HepG2 (cell line): ENCODE measurements at regions not wholly inside any gene's neighbourhood (a gene's known extent, or its start where the extent isn't known, plus 50 kb on each side); places are given as distances from the start of the nearest gene placed in this dataset.

Experiments
- ATAC-seq: fragments of 200-7000 bp; cut with Tn5 transposase; 3 replicates; pipeline ENCODE4 v1.9.1; 2020; ENCODE audit warnings: mild to moderate bottlenecking, moderate library complexity
- BruUV-seq: library from RNA; stranded (reverse); fragments of 400-500 nt; replicated peaks from 2 replicates; lab custom pipeline; 2021; lab: Mats Ljungman, UMichigan
- CTCF ChIA-PET: fragments of 300-600 bp; formaldehyde crosslinking; extraction: SDS; loops from one replicate; lab custom pipeline; 2021; ENCODE audit warnings: low total read pairs, inconsistent platforms, low intra/inter-chr PET ratio; lab: Yijun Ruan, JAX
- POLR2A ChIA-PET: fragments of 350-600 bp; sonication (Branson Sonifier 250); formaldehyde crosslinking; loops from one replicate; lab custom pipeline; 2020; ENCODE audit warnings: antibody characterized with exemption, inconsistent platforms; lab: Yijun Ruan, JAX
- DNase-seq: peaks from one replicate; pipeline ENCODE4 v3.0.0-alpha.2; 2015; ENCODE audit warnings: low spot score
- FAIRE-seq: peaks from 3 replicates; lab custom pipeline; 2011; peaks lifted over from hg19 to GRCh38; lab: Jason Lieb, UNC
- H2AFZ ChIP-seq: one replicate; pipeline ENCODE4 v1.6.1; 2011; ENCODE audit warnings: low read length, inconsistent platforms
- H3K27ac ChIP-seq: fragments of 300-600 bp; 3 replicates; pipeline ENCODE4 v1.8.0; 2011; ENCODE audit warnings: mixed run types, mild to moderate bottlenecking, mixed read lengths, low read length, inconsistent platforms; ENCODE audit not compliant: insufficient read depth; ENCODE audit errors: extremely low read length
- H3K27me3 ChIP-seq, 2 experiments: fragments of 200-600 bp in 1 of 2; 2 replicates in 1 of 2; 3 replicates in 1 of 2; pipeline versions ENCODE4 v1.6.0 to v1.8.0; 2011; ENCODE audit warnings: low read length in 2 of 2, mild to moderate bottlenecking in 2 of 2, moderate library complexity in 2 of 2, inconsistent platforms in 1 of 2; ENCODE audit not compliant: insufficient read depth in 2 of 2, control insufficient read depth in 1 of 2
- H3K36me3 ChIP-seq, 2 experiments: fragments of 200-600 bp in 1 of 2; replicated peaks in 1 of 2; 2 replicates in 1 of 2; 3 replicates in 1 of 2; pipeline versions ENCODE4 v1.5.1 to v1.8.0; 2011; ENCODE audit warnings: low read length in 2 of 2, inconsistent platforms in 1 of 2; ENCODE audit not compliant: insufficient read depth in 2 of 2, control insufficient read depth in 1 of 2
- H3K4me1 ChIP-seq: 2 replicates; pipeline ENCODE4 v1.5.1; 2012; ENCODE audit warnings: low read length, inconsistent platforms; ENCODE audit not compliant: insufficient read depth
- H3K4me2 ChIP-seq: 2 replicates; pipeline ENCODE4 v1.6.0; 2011; ENCODE audit warnings: low read depth, low read length, inconsistent platforms
- H3K4me3 ChIP-seq, 3 experiments: fragments of 200-600 bp in 1 of 3; sonication (generic), shearing (Covaris generic) in 1 of 3; replicated peaks in 1 of 3; 2 replicates each; pipeline ENCODE4 v1.5.1; 2011 to 2016; ENCODE audit warnings: low read length in 3 of 3, inconsistent platforms in 2 of 3, low read depth in 2 of 3, mild to moderate bottlenecking in 2 of 3, control low read depth in 1 of 3, mixed read lengths in 1 of 3; ENCODE audit not compliant: insufficient read depth in 1 of 3
- H3K79me2 ChIP-seq: one replicate; pipeline ENCODE4 v1.6.1; 2011; ENCODE audit warnings: low read length, inconsistent platforms; ENCODE audit not compliant: insufficient read depth
- H3K9ac ChIP-seq: 2 replicates; pipeline ENCODE4 v1.6.0; 2011; ENCODE audit warnings: mild to moderate bottlenecking, low read depth, low read length, inconsistent platforms; ENCODE audit not compliant: insufficient read depth
- H3K9me3 ChIP-seq: 2 replicates; pipeline ENCODE4 v1.5.1; 2012; ENCODE audit warnings: mild to moderate bottlenecking, low read length
- H4K20me1 ChIP-seq: 2 replicates; pipeline ENCODE4 v1.6.0; 2011; ENCODE audit warnings: inconsistent platforms, mild to moderate bottlenecking, low read length, moderate library complexity; ENCODE audit not compliant: insufficient read depth
- MAFF ChIP-seq: IDR thresholded peaks from 2 replicates; pipeline ENCODE4 v1.6.1; 2011; ENCODE audit warnings: low read depth, low read length, improper control_type of control experiment
- MAFK ChIP-seq, 2 experiments: IDR thresholded peaks in 1 of 2; conservative IDR thresholded peaks in 1 of 2; 2 replicates each; pipeline ENCODE4 v1.6.1; 2011; ENCODE audit warnings: improper control_type of control experiment in 2 of 2, low read length in 2 of 2
- MTA1 ChIP-seq: sonication (generic); formaldehyde crosslinking; IDR thresholded peaks from 2 replicates; pipeline ENCODE4 v1.4.0; 2020; ENCODE audit warnings: missing genetic modification reagents, mild to moderate bottlenecking, borderline replicate concordance
- ZNF569 ChIP-seq: sonication (generic); formaldehyde crosslinking; IDR thresholded peaks from 2 replicates; pipeline ENCODE4 v1.5.0; 2020; ENCODE audit warnings: mild to moderate bottlenecking, missing genetic modification reagents, moderate library complexity, borderline replicate concordance
- WGBS: methylation state at CpG from one replicate; pipeline ENCODE4 v1.1.6; 2017; ENCODE audit warnings: low lambda C conversion rate; 5-methylcytosine and 5-hydroxymethylcytosine counted together
- in situ Hi-C: cut with HindIII; loops from 2 replicates; pipeline ENCODE4 v1.10.0; 2017; ENCODE audit warnings: low pct_unique_long_range_greater_than_20kb; ENCODE audit not compliant: extremely low pct_ligation_motif_present
- intact Hi-C: fragments of 100-400 bp; cut with micrococcal nuclease; formaldehyde crosslinking; loops from one replicate; pipeline ENCODE4 v1.10.0; 2022; ENCODE audit not compliant: unreplicated experiment

DNA sequence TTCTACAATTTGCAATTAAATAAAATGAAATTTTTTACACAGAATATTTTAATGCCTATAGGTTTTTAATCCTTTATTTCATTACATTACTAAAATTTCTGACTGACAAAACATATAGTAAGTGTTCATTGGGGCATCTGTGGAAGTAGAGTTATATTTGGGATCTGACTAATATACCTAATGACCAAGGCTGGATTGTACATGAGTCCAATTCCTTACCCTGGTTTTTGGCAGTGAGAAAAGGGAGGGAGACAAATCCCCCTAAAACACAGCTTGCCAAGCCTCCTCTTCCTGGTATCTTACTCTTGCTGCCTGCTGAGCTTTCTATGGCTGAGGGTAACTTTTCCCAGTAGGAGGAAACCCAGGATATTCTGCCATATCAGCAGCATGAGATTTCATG lies 149.4 kb upstream of the CDH20 start:
- ChIA-PET POLR2A (no interaction called here), CTCF (no interaction called here)
- H3K4me1 ChIP-seq = no peaks in the 10 kb centered on the region
- no TSS peak for BruUV-seq
- DNase-seq (no peak), ATAC-seq (no peak), FAIRE-seq (no peak)
- H4K20me1 ChIP-seq = no peaks in the 10 kb centered on the region
- intact Hi-C loops (no loop called here), in situ Hi-C loops (no loop called here)
- no peak overlapping the region for H3K9ac ChIP-seq
- no peak overlapping the region for H3K4me2 ChIP-seq
- no peak overlapping the region for H3K4me3 ChIP-seq
- H3K36me3 ChIP-seq = no peaks in the 10 kb centered on the region
- TF ChIP-seq MTA1 (CRISPR knock-in tag) (no peak), MAFK (conservative IDR thresholded peaks at IDR 0.05 in 1 of 2, IDR thresholded peaks at IDR 0.05 in 1 of 2; ENCODE audit: low read length in 2 of 2) (0 out of 4 replicates have a peak, but pooled peaks of 1 of the 2 experiments have one; percentile 5)
- peaks cover 69% of the 10 kb centered on the region for H3K9me3 ChIP-seq
- no peak overlapping the region for H3K27ac ChIP-seq
- no peaks in the 10 kb centered on the region for H3K79me2 ChIP-seq
- H3K27me3 ChIP-seq = no peaks in the 10 kb centered on the region
- no peak overlapping the region for H2AFZ ChIP-seq

GRCh38 chr18:61187971-61188370 lies 145.3 kb upstream of the CDH20 start:
- CTCF ChIA-PET = no interaction called here
- no TSS peak for BruUV-seq

More at GRCh38 chr18:61187971-61188370, 145.3 kb upstream of the CDH20 start:
- H3K4me2 ChIP-seq = no peak overlapping the region
- H3K27me3 ChIP-seq = no peaks in the 10 kb centered on the region
- no peak overlapping the region for H2AFZ ChIP-seq
- intact Hi-C loops = no loop called here
- WGBS = 4% methylated on average over 3 of the region's 3 CpGs
- H3K9me3 ChIP-seq = peaks cover 52% of the 10 kb centered on the region
- no peak for DNase-seq
- H3K9ac ChIP-seq = no peak overlapping the region
- in situ Hi-C loops = no loop called here
- no peaks in the 10 kb centered on the region for H4K20me1 ChIP-seq
- no peaks in the 10 kb centered on the region for H3K4me1 ChIP-seq
- no peak overlapping the region for H3K4me3 ChIP-seq
- ATAC-seq = no peak
- no peak for FAIRE-seq
- no peak overlapping the region for H3K27ac ChIP-seq
- H3K36me3 ChIP-seq = no peaks in the 10 kb centered on the region
- no peak for TF ChIP-seq ZNF569 (CRISPR knock-in tag)
- peak; percentile 72 to 85 for TF ChIP-seq MAFK (conservative IDR thresholded peaks at IDR 0.05 in 1 of 2, IDR thresholded peaks at IDR 0.05 in 1 of 2; ENCODE audit: low read length in 2 of 2)
- peak; percentile 75 for TF ChIP-seq MAFF
- no peaks in the 10 kb centered on the region for H3K79me2 ChIP-seq
- POLR2A ChIA-PET = no interaction called here
